Medulla oblongata (tissue), 1 donor: ENCODE measurements at regions not wholly inside any gene's neighbourhood (a gene's known extent, or its start where the extent isn't known, plus 50 kb on each side); places are given as distances from the start of the nearest gene placed in this dataset.
"Not testable (repeated sequence)": the region's sequence is repeated elsewhere in the genome, so short reads cannot be mapped to it uniquely, and the experiment has no call there.

Experiments
- DNase-seq: peaks from one replicate; pipeline ENCODE4 v3.0.0-alpha.2; 2015; ENCODE audit errors: extremely low spot score

- no peak for DNase-seq
Measured at GRCh38 chr1:106232128-106232527, 824.3 kb upstream of the PRMT6 start.

- DNase-seq, result no peak
Measured at GRCh38 chr1:106233511-106233910, 823.0 kb upstream of the PRMT6 start.

DNA sequence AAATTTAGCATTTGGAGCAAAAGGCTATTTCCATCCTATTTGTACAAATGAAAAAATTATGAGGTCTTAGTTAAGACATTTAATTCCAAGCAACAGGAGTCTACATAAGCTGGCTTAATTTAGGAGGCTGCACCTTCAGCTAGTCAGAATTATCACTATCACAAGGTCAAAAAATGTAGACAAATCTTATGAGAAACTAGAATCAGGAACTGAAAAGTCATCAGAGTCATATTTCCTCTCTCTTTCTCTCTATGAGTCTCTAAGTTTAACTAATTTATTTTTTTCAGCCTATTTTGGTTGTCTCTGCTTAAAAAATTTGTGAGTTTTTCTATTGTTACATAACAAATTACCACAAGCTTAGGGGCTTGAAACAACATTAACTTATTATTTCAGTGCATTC, 807.1 kb upstream of the PRMT6 start:
- no peak for DNase-seq

DNA sequence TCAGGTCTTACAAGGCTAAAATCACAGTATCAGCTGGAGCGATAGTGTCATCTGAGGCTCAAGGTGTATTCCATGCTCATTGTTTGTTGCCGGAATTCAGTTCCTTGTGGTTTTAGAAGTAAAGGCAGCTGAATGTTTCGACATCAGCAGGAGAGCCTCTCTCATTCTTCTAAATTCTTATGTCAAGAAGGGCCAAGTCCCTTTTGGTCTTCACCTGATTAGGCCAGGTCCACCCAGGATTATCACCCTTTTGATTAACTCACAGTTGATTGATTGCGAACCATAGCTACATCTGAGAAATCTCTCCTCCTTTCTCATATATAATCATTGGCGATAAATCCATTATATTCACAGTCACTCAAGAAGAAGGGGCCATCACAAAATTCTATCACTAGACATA, 806.7 kb upstream of the PRMT6 start:
- DNase-seq, result no peak

DNA sequence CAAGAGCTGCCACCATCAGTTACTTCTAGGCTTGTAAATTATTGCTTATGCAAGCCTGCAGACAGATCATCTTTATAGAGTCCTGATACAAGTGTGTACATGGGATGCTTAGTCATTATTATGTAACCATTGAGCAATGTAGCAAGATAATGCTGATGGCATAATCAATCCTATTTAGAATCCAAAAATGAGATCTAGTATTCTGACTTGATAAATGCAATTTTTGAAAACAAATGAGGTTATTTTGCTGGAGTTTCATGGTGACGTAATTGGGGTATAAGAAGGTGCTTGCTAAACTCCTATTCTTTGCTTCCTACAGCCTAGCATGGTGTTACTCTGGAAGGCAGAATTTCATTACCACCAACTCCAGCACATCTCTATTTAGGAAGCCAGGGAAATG, 801.7 kb upstream of the PRMT6 start:
- no peak for DNase-seq

- DNase-seq, result no peak
Measured at GRCh38 chr1:106266786-106267185, 789.7 kb upstream of the PRMT6 start.

DNA sequence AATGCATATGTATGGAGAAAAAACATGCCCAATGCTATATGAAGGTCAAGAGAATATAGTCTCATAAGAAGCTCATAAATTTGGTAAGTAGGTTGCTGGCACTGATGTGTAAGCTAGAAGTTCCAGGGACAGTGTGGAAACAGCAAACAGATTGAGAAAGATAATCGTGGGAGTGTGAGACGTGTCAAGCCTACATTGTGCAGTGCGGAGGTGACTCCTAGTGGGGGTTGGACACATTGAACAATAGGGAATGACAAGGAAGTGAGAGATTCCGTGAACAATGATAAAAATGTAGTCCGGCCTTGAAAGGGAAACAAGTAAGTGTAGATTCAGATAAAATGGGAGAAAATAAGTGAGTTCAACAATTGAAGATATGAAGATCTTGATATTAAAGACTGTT, 788.4 kb upstream of the PRMT6 start:
- peak; percentile 46 for DNase-seq

DNA sequence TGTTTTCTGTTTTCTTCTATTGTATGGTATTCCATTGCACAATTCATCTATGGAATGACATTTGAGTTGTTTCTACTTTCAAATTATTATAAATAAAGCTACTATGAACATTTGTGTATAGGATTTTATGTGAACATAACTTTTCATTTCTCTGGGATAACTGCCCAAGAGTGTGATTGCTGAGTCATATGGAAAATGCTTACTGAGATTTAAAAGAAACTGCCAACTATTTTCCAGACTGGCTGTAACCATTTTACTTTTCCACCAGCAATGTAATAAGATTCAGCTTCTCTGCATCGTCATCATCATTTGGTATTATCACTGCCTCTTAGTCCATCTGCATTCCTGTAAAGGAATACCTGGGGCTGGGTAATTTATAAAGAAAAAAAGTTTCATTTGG, 779.6 kb upstream of the PRMT6 start:
- no peak for DNase-seq

DNA sequence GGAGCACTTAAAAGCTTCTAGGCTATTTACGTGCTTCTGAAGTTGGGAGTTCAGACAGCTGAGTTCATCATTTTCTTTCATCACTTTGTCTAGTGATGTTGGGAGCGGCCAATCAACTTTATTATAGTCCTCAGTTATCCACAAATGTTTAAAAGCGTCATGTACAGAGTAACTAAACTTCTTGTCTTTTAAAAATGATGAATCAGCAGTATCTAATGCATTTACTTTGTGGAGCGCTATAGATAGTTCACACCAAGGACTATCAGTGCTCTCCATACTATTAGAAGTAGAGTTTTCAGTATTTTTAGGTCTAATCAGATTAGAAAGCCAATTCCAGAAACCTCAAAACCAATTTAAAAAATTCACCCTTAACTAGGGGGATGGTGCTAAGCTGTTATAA, 778.7 kb upstream of the PRMT6 start:
- DNase-seq, result no peak

DNA sequence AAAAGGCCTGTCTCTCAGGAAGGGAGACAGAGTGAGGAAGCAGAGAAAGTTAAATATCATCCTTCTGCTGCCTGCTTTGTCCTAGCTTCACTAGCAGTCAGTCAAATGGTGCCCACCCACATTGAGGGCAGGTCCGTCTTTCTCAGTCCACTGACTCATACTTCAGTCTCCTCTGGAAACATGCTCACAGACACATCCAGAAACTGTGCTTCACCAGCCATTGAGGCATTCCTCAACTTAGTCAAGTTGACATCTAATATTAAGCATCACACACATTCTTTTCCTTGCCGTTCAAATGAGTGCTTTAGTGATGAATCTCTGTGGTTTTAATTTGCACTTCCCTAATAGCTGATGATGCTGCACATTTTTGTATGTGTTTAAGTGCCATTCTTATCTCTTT, 777.8 kb upstream of the PRMT6 start:
- no peak for DNase-seq

DNA sequence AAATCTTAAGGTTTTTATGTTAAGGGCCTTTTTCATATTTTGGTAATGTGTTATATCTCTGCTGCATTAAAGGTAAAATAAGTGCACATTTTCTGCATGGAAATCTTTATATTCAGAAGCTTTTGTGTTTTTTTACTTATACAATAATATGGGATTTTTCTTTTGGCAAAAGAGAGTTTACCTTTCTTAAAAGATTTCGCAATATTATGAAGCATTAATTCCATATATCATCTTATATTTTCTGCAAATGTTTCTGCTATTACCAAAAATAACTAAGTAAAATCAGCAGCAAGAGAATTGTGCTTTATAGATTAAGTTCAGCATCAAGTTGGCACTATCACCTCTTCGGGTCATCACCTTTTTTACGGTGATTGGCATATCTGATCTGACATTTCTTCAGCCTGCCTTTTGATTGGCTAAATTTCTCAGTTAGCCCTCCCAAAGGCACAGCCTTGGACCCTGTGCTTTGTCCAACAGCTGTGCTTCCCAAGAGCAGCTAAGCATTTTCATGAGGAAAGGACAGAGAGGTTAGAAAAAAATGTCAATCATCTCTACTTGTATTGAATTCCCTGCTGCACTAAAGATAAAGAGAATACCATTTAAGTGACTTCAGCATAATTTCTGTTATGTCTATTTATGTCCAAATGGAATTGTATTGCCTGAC, 767.1 kb upstream of the PRMT6 start:
- DNase-seq, result no peak

GRCh38 chr1:106290805-106291501, 765.5 kb upstream of the PRMT6 start:
- no peak for DNase-seq

GRCh38 chr1:106292130-106292529, 764.3 kb upstream of the PRMT6 start:
- no peak for DNase-seq

GRCh38 chr1:106296431-106296830, 760.0 kb upstream of the PRMT6 start:
- no peak for DNase-seq

- DNase-seq, result no peak
Measured at GRCh38 chr1:106304106-106304505, 752.4 kb upstream of the PRMT6 start.

DNA sequence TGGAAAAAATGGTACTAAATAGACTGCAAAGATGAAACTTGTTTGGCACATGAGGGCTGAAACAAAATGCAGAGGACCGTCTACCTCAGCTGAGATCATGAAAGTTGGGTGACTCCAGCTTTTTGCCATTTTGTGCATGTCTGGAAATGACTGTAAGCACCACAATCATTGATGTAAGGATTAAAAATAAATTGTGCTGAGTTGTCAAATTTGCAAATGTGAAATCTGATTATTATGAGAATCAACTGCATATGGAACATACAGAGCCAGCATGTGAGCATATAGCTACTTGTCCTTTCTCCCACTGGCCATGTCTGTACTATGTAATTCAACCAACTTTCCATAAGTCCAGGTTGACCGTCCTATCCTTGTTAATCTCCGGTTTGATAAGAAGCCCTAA, 736.9 kb upstream of the PRMT6 start:
- no peak for DNase-seq

GRCh38 chr1:106325600-106325999, 730.9 kb upstream of the PRMT6 start:
- DNase-seq, result no peak

DNA sequence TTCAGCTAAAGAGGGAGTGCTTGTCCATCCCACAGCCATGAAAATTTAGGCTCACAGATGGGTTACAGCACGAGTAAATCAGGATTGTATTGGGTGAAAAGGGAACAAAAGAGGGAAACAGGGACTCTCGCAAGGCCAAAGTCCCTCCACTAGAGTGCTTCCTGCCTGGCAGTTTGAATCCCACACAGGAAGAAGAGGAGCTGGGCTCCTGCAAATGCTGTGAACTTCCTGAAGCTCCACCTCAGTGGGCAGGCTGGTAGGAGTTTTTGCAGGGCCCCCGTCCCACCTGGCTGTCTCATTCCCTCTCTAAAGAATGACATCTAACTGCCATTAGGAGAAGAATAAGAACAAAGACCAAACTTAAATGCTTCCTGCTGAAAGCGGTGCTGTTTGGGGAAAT, 712.0 kb upstream of the PRMT6 start:
- no peak for DNase-seq

GRCh38 chr1:106360252-106360651, 696.2 kb upstream of the PRMT6 start:
- DNase-seq, result no peak

DNA sequence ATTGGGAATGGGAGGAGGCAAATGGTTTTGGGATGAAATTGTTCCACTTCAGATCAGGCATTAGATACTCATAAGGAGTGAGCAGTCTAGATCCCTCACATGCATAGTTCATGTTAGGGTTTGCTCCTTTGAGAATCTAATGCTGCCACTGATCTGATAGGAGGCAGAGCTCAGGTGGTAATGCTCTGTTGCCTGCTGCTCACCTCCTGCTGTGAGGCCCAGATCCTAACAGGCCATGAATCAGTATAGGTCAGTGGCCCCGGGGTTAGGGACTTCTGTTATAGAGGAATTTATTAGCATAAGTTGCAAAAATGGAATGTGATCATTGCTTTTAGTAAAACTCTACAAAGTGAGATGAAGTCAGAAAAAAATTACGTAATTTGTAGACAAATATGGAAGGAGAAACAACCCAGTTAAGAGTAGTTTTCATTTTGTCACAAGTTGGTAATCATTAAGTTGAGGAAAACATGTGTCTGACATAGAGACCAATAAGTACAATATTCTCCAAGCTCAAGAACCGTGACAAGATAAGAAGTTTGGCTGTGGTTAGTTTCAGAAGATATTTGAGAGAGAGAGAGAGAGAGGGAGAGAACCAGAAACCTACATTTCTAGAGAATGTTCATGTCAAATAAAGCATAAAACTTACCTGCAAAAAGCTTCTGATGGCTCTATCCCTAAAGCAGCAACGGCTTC, 689.7 kb upstream of the PRMT6 start:
- DNase-seq, result no peak

DNA sequence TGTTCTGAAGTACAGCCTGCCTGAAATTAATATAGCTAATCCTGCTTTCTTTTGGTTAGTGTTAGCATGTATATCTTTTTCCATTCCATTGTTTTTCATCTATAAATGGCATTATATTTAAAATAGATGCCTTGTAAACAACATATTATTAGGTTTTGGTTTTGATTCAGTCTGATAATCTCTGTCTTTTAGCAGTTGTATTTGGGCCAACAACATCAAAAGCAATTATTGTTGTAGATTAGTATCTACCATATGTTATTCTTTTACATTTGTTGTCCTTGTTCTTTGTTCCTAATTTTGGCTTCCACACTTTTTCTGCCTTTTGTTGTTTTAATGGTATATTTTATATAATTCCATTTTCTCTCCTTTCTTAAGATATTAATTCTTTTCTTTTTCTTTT, 678.2 kb upstream of the PRMT6 start:
- DNase-seq, result no peak

DNA sequence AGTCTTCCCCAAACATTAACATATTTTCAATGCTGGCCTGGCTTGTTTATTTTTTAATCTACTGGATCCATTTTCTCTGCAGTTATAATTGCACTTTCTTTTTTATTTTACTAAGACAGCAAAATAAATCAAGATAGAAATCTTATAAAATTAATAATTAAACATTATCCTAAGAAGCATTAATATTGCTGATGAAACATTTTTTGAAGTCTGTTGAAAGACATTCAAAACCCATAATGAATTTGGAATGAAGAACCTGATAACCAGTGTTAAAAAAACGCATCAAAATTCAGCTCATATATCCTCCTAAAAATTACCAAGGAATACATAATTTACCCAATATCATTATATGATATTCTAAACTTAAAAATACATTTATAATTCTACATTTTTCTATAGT, 675.7 kb upstream of the PRMT6 start:
- no peak for DNase-seq

GRCh38 chr1:106389160-106389559, 667.3 kb upstream of the PRMT6 start:
- not testable (repeated sequence) for DNase-seq
